Activated CD4-positive, alpha-beta T cell treated with anti-CD3 and anti-CD28 coated beads for 36 hours (primary cell): ENCODE measurements at regions not wholly inside any gene's neighbourhood (a gene's known extent, or its start where the extent isn't known, plus 50 kb on each side); places are given as distances from the start of the nearest gene placed in this dataset.
"Not testable (repeated sequence)": the region's sequence is repeated elsewhere in the genome, so short reads cannot be mapped to it uniquely, and the experiment has no call there.

Experiments used
- ATAC-seq: fragments of 200-7000 bp; cut with Tn5 transposase; one replicate; pipeline ENCODE4 v1.10.0; 2021; ENCODE audit warnings: mild to moderate bottlenecking, moderate library complexity
- CTCF ChIA-PET: fragments of 350-600 bp; sonication (Branson Sonifier 250); formaldehyde crosslinking; loops from one replicate; lab custom pipeline; 2021; ENCODE audit warnings: antibody characterized with exemption; lab: Charles Lee
- POLR2A ChIA-PET: fragments of 350-600 bp; sonication (Branson Sonifier 250); formaldehyde crosslinking; loops from one replicate; lab custom pipeline; 2021; ENCODE audit warnings: antibody characterized with exemption, inconsistent platforms; lab: Charles Lee
- DNase-seq: peaks from one replicate; pipeline ENCODE4 v3.0.0-alpha.2; 2020
- H3K27ac Mint-ChIP-seq: one replicate; pipeline ENCODE4 v1.8.0; 2021; ENCODE audit warnings: mixed read lengths
- H3K27me3 Mint-ChIP-seq: one replicate; pipeline ENCODE4 v1.8.0; 2021; ENCODE audit warnings: mixed read lengths
- H3K36me3 Mint-ChIP-seq: one replicate; pipeline ENCODE4 v1.8.0; 2021; ENCODE audit warnings: low read depth, mixed read lengths
- H3K4me1 Mint-ChIP-seq: one replicate; pipeline ENCODE4 v1.8.0; 2021; ENCODE audit warnings: mixed read lengths
- H3K4me3 Mint-ChIP-seq: one replicate; pipeline ENCODE4 v1.8.0; 2021; ENCODE audit warnings: mild to moderate bottlenecking, moderate library complexity, mixed read lengths
- H3K9me3 Mint-ChIP-seq: one replicate; pipeline ENCODE4 v1.8.0; 2021; ENCODE audit warnings: low read depth, mixed read lengths
- intact Hi-C, 2 experiments: fragments of 100-400 bp; cut with DNase I in 1 of 2; cut with micrococcal nuclease in 1 of 2; formaldehyde crosslinking; loops; one replicate each; pipeline versions ENCODE4 v1.14.2 to v1.15.1; 2022 to 2024; cut with DNase I, micrococcal nuclease

GRCh38 chr3:95334461-95334860, 1271.6 kb downstream of the NSUN3 start:
- H3K4me1 Mint-ChIP-seq = no peaks in the 10 kb centered on the region

GRCh38 chr3:95335517-95335916, 1272.7 kb downstream of the NSUN3 start:
- H3K4me3 Mint-ChIP-seq = no peak overlapping the region
- no peak for ATAC-seq
- ChIA-PET POLR2A (no interaction called here), CTCF (no interaction called here)
- H3K36me3 Mint-ChIP-seq = no peaks in the 10 kb centered on the region
- H3K4me1 Mint-ChIP-seq = no peaks in the 10 kb centered on the region
- intact Hi-C loops = no loop called here
- H3K9me3 Mint-ChIP-seq = peaks cover 7% of the 10 kb centered on the region
- H3K27me3 Mint-ChIP-seq = no peaks in the 10 kb centered on the region
- no peak overlapping the region for H3K27ac Mint-ChIP-seq
- DNase-seq = no peak

More at GRCh38 chr3:95334461-95334860, 1271.6 kb downstream of the NSUN3 start:
- ATAC-seq (no peak), DNase-seq (no peak)
- ChIA-PET CTCF (no interaction called here), POLR2A (no interaction called here)
- no peaks in the 10 kb centered on the region for H3K36me3 Mint-ChIP-seq
- H3K27ac Mint-ChIP-seq = no peak overlapping the region
- peaks cover 6% of the 10 kb centered on the region for H3K9me3 Mint-ChIP-seq
- intact Hi-C loops = no loop called here
- H3K4me3 Mint-ChIP-seq = no peak overlapping the region
- no peaks in the 10 kb centered on the region for H3K27me3 Mint-ChIP-seq

DNA sequence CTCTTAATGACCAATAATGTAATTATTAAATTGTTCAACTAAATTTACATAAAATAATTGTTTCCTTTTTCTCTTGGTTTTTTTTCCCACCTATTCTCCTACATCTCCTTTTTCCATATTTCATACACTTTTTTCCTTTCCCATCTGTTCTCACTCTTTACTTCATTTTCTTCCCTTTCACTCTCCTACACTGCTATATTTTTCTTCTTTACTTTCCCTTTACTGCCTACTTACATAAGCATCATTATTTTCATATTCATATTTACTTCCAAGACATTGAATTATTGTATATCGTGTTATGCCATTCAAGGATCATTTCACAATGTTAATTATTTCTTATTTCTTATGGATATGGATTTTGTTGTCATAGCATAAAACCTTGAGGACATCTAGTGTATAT, 1275.6 kb downstream of the NSUN3 start:
- ChIA-PET CTCF (no interaction called here), POLR2A (no interaction called here)
- no peaks in the 10 kb centered on the region for H3K4me1 Mint-ChIP-seq
- no peak overlapping the region for H3K27ac Mint-ChIP-seq
- H3K36me3 Mint-ChIP-seq = no peaks in the 10 kb centered on the region
- no peak for DNase-seq
- intact Hi-C loops = no loop called here
- H3K9me3 Mint-ChIP-seq = peaks cover 7% of the 10 kb centered on the region
- no peak overlapping the region for H3K4me3 Mint-ChIP-seq
- ATAC-seq = no peak
- H3K27me3 Mint-ChIP-seq = no peaks in the 10 kb centered on the region

- no peaks in the 10 kb centered on the region for H3K4me1 Mint-ChIP-seq
- H3K27me3 Mint-ChIP-seq = no peaks in the 10 kb centered on the region
- no peak overlapping the region for H3K4me3 Mint-ChIP-seq
- peaks cover 3% of the 10 kb centered on the region for H3K9me3 Mint-ChIP-seq
- CTCF ChIA-PET = no interaction called here
- POLR2A ChIA-PET = no interaction called here
- no peak overlapping the region for H3K27ac Mint-ChIP-seq
- intact Hi-C loops = no loop called here
- H3K36me3 Mint-ChIP-seq = no peaks in the 10 kb centered on the region
- DNase-seq (no peak), ATAC-seq (no peak)
Observed at GRCh38 chr3:95341314-95341713, 1278.5 kb downstream of the NSUN3 start.

DNA sequence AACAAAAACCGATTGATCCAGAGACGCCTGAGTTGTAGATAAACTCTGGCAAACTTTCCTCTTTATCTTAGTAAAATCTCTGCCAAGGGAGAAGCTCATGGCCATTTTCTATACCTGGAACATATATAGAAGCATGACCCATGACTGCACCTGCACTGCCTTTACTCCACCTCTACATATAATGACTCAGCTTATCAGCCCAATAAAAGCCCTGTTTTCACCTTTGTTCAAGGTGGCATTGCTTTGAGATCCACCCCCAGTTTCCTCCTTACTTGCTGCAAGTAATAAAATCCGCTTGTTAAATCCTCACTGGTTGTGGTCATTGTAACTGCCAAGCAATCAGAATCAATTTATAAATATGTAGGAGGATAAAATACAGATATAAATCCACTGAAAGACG, 1280.4 kb downstream of the NSUN3 start:
- CTCF ChIA-PET = interaction anchor here (1.0 kb wide), 1 partner anchor 9 kb away, joined by 7 read pairs; no protein-coding TSS in a partner anchor
- no peak overlapping the region for H3K4me3 Mint-ChIP-seq
- H3K27ac Mint-ChIP-seq = no peak overlapping the region
- intact Hi-C loops = no loop called here
- no peak for ATAC-seq
- H3K4me1 Mint-ChIP-seq = no peaks in the 10 kb centered on the region
- POLR2A ChIA-PET = no interaction called here
- no peaks in the 10 kb centered on the region for H3K27me3 Mint-ChIP-seq
- H3K9me3 Mint-ChIP-seq = peaks cover 3% of the 10 kb centered on the region
- H3K36me3 Mint-ChIP-seq = no peaks in the 10 kb centered on the region
- DNase-seq = no peak

DNA sequence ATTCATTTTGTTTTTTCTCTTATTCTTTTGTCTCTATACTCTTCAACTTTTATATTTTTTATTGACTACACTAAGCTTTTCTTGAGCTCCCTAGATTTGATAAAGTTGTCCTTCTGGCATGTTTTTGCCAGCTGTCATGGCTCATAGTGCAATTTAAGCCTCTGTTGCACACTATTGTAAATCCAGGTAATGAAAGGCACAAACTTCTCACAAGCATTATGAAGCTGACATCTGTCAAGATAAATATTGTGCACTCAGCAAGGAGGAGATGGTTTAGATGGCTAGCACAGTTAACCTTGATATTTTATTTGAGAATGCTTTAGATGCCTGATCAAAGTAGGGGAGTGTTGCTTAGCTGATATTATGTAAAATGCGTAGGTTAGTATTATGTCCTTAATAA, 1280.9 kb downstream of the NSUN3 start:
- Mint-ChIP-seq H3K27me3 (no peaks in the 10 kb centered on the region), H3K36me3 (no peaks in the 10 kb centered on the region), H3K27ac (no peak overlapping the region), H3K4me1 (no peaks in the 10 kb centered on the region), H3K4me3 (no peak overlapping the region), H3K9me3 (peaks cover 3% of the 10 kb centered on the region)
- ATAC-seq (no peak), DNase-seq (no peak)
- intact Hi-C loops = no loop called here
- CTCF ChIA-PET = interaction anchor here (1.0 kb wide), 1 partner anchor 8 kb away, joined by 7 read pairs; no protein-coding TSS in a partner anchor
- POLR2A ChIA-PET = no interaction called here

DNA sequence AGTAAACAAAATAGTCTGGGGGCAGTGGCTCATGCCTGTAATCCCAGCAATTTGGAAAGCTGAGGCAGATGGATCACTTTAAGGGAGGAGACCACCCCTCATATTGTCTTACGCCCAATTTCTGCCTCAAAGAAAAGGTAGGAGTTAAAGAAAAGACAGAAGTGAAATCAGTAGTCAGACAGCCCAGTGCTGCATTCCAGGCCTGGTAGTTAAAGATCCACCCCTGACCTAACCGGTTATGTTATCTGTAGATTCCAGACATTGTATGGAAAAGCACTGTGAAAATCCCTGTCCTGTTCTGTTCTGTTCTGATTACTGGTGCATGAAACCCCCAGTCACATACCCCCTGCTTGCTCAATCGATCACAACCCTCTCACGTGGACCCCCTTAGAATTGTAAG, 1285.1 kb downstream of the NSUN3 start:
- CTCF ChIA-PET, H3K4me1 Mint-ChIP-seq, intact Hi-C loops, H3K27me3 Mint-ChIP-seq, ATAC-seq, H3K9me3 Mint-ChIP-seq, H3K36me3 Mint-ChIP-seq, H3K27ac Mint-ChIP-seq, POLR2A ChIA-PET, H3K4me3 Mint-ChIP-seq, DNase-seq: not testable (repeated sequence)

DNA sequence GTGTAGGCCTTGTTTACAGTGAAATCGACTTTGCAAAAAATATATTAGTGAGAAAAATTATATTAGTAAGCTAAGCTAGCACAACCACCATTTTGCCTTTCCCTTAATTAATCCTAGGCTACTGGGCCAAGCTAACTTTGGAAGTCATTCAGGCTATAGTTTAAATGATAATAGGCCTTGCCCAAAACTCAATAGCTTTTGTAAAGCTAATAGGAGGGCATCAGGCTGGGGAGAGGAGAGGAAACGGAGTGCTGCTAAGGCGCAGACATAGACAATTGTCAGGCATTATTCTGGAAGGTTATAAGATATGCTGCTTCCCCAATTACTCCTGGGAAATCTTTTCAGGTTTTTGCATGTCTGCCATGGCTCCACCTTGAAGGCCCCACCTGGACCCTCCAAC, 1286.0 kb downstream of the NSUN3 start:
- no peaks in the 10 kb centered on the region for H3K4me1 Mint-ChIP-seq
- ChIA-PET CTCF (interaction anchor here (0.6 to 0.7 kb wide), 2 partner anchors 291 to 524 kb away, joined by 3 to 4 read pairs; no protein-coding TSS in a partner anchor), POLR2A (no interaction called here)
- H3K27me3 Mint-ChIP-seq = no peaks in the 10 kb centered on the region
- no peak for DNase-seq
- ATAC-seq = no peak
- intact Hi-C loops = no loop called here
- H3K4me3 Mint-ChIP-seq = no peak overlapping the region
- no peak overlapping the region for H3K27ac Mint-ChIP-seq
- H3K36me3 Mint-ChIP-seq = no peaks in the 10 kb centered on the region
- H3K9me3 Mint-ChIP-seq = no peaks in the 10 kb centered on the region

- no peaks in the 10 kb centered on the region for H3K27me3 Mint-ChIP-seq
- ATAC-seq (no peak), DNase-seq (no peak)
- no peak overlapping the region for H3K4me3 Mint-ChIP-seq
- H3K27ac Mint-ChIP-seq = no peak overlapping the region
- ChIA-PET CTCF (no interaction called here), POLR2A (no interaction called here)
- peaks cover 2% of the 10 kb centered on the region for H3K9me3 Mint-ChIP-seq
- intact Hi-C loops = no loop called here
- no peaks in the 10 kb centered on the region for H3K4me1 Mint-ChIP-seq
- no peaks in the 10 kb centered on the region for H3K36me3 Mint-ChIP-seq
Observed at GRCh38 chr3:95350049-95350448, 1287.2 kb downstream of the NSUN3 start.

DNA sequence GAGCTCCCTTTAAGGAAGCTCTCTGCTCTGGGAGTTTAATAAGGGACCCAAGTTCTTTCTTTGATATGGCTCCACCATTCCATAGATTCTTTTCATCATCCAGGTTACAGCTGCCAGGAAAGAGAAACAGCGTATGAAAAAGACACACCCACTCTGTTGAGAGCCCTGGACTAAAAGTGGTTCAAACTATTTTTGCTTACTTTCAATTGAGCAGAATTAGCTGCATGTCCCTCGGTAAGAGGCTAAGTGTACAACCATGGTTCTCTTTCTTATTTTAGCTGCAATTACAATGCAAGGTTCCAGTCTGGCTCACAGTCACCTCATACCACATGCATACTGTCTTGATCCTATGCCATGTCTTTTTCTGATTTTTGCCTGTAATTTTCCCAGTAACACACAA, 1288.3 kb downstream of the NSUN3 start:
- DNase-seq (no peak), ATAC-seq (no peak)
- ChIA-PET CTCF (interaction anchor here (0.6 kb wide), 1 partner anchor 1090 kb away, joined by 3 read pairs; no protein-coding TSS in a partner anchor), POLR2A (no interaction called here)
- H3K36me3 Mint-ChIP-seq = no peaks in the 10 kb centered on the region
- peaks cover 2% of the 10 kb centered on the region for H3K9me3 Mint-ChIP-seq
- H3K4me1 Mint-ChIP-seq = no peaks in the 10 kb centered on the region
- no peaks in the 10 kb centered on the region for H3K27me3 Mint-ChIP-seq
- intact Hi-C loops = no loop called here
- H3K4me3 Mint-ChIP-seq = no peak overlapping the region
- H3K27ac Mint-ChIP-seq = no peak overlapping the region

DNA sequence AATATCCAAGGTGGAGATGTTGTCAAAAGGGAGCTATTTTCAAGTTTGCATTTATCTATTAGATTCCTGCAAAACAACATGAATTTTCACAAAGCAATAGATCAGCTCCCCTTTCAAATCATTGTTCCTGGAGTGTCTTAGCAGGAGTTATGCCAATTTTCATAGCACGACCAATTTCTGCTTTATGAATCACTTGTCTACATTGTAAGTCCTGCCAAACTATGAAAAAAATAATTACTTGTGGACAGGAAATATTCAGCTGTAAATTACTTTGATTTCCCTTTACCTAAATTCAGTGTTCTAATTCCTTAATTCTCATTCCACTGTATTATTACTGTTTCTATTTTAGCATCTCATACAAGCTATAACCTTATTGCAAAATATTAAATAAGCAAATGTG, 1289.6 kb downstream of the NSUN3 start:
- peaks cover 2% of the 10 kb centered on the region for H3K9me3 Mint-ChIP-seq
- H3K4me3 Mint-ChIP-seq = no peak overlapping the region
- H3K4me1 Mint-ChIP-seq = no peaks in the 10 kb centered on the region
- DNase-seq (no peak), ATAC-seq (no peak)
- ChIA-PET POLR2A (no interaction called here), CTCF (interaction anchor here (1.0 kb wide), 1 partner anchor 9 kb away, joined by 7 read pairs; no protein-coding TSS in a partner anchor)
- H3K27ac Mint-ChIP-seq = no peak overlapping the region
- no peaks in the 10 kb centered on the region for H3K36me3 Mint-ChIP-seq
- intact Hi-C loops = no loop called here
- H3K27me3 Mint-ChIP-seq = no peaks in the 10 kb centered on the region

GRCh38 chr3:95354489-95354888, 1291.6 kb downstream of the NSUN3 start:
- no peaks in the 10 kb centered on the region for H3K27me3 Mint-ChIP-seq
- no peak for ATAC-seq
- H3K4me1 Mint-ChIP-seq = no peaks in the 10 kb centered on the region
- H3K4me3 Mint-ChIP-seq = no peak overlapping the region
- POLR2A ChIA-PET = no interaction called here
- H3K9me3 Mint-ChIP-seq = peaks cover 4% of the 10 kb centered on the region
- no peak for DNase-seq
- H3K27ac Mint-ChIP-seq = no peak overlapping the region
- intact Hi-C loops = no loop called here
- no peaks in the 10 kb centered on the region for H3K36me3 Mint-ChIP-seq
- CTCF ChIA-PET = no interaction called here
